Activated T-cell treated with anti-CD3 and anti-CD28 coated beads for 1 hour (primary cell): ENCODE measurements at regions not wholly inside any gene's neighbourhood (a gene's known extent, or its start where the extent isn't known, plus 50 kb on each side); places are given as distances from the start of the nearest gene placed in this dataset.

ENCODE experiments used
- DNase-seq: peaks from one replicate; pipeline ENCODE4 v3.0.0-alpha.2; 2020; ENCODE audit warnings: low read depth

GRCh38 chr17:79396696-79397095, 214.2 kb downstream of the RBFOX3 start:
- DNase-seq, result no peak

DNA sequence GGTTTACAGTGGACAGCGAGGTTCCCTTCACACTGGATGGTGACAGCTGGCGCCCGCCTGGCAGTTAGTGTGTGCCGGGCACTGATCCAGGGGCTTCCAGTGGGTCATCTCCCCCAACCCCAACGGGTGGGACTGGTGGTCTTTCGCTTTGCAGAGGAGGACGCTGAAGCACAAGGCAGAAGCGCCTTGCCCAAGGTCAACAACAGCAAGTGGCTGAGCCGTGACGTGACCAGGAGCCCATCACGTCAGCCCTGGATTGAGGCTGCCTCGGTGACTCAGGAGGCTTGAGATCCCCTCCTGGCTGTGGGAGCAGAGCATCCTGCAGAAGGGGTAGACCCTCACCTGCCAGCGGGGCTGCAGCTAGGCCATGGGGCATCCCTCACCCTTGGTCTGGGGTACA, 215.3 kb downstream of the RBFOX3 start:
- DNase-seq, result no peak

- no peak for DNase-seq
Measured at GRCh38 chr17:79395066-79395465, 215.8 kb downstream of the RBFOX3 start.

GRCh38 chr17:79393358-79394052, 217.3 kb downstream of the RBFOX3 start:
- peak; percentile 64 for DNase-seq

DNA sequence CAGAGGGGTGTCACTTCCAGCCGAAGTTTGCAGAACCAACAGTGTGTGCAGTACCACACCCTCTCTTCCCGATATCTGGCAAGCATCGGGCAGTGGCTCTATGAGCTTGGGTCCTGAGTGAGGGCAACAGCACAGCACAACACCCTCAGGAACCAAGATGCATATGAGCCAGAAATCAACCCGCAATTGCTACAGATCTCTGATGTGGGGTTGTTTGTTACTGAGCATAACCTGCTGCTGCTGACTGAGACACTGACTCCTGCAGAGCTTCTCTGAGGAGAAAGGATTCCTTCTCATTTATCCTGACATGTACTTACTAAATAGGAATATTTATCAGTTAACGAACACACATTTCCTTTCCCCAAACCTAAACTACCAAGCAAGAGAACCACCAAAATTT, 218.3 kb downstream of the RBFOX3 start:
- DNase-seq, result no peak

- DNase-seq, result peak; percentile 57
Measured at GRCh38 chr17:79391376-79392233, 219.2 kb downstream of the RBFOX3 start.

DNA sequence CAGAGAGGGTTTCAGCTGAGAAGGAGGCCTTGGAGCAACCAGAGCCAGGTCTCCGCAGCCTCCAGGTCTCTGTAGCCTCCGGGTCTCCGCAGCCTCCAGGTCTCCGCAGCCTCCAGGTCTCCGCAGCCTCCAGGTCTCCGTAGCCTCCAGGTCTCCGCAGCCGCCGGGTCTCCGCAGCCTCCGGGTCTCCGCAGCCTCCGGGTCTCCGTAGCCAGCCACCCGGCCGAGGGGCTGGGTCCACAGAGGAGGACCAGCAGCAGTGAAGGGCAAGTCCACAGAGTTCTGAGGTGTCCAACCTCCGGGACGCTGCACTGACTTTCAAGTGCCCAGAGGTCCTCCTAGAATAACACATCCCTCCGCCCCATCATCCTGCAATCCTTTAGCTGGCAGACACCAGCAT, 221.0 kb downstream of the RBFOX3 start:
- DNase-seq, result no peak

- DNase-seq, result no peak
Measured at GRCh38 chr17:79388556-79389295, 222.1 kb downstream of the RBFOX3 start.

GRCh38 chr17:79387783-79388182, 223.1 kb downstream of the RBFOX3 start:
- no peak for DNase-seq

GRCh38 chr17:79385962-79386563, 224.8 kb downstream of the RBFOX3 start:
- DNase-seq, result no peak

GRCh38 chr17:79382313-79382712, 228.5 kb downstream of the RBFOX3 start:
- DNase-seq, result no peak

DNA sequence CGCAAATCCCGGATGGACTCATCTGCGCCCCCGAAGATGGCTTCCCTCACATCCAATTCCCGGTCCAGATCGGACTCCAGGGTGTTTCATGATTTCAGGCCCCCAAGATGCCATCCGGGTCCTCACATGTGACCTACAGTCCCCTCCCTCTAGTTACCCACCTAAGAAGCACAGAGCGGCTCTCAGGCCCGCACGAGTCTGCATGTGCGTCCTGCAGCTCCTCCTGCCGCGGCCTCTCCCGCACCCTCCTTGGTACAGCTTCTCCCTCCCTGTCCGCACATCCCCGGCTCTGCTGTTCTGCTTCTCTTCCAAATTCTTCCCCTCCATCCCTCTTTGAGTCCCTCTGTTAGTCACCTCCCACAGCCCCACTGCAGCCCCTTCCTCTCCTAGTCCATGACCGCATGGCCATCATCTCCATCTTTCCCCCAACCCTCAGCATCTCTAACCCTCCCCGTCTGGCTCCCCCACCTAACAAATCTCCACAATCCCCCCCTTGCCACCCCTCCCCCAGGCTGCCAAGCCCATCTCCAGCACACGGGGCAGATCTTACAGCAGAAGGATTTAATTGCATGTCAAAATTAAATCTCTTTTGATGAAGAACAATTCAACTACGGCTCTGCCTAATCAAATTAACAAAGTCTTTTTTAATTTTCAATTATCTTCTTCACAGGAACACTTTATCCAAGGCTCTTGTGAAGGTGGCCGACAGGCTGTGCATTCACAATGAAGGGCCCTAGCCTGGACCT, 231.0 kb downstream of the RBFOX3 start:
- DNase-seq, result no peak

DNA sequence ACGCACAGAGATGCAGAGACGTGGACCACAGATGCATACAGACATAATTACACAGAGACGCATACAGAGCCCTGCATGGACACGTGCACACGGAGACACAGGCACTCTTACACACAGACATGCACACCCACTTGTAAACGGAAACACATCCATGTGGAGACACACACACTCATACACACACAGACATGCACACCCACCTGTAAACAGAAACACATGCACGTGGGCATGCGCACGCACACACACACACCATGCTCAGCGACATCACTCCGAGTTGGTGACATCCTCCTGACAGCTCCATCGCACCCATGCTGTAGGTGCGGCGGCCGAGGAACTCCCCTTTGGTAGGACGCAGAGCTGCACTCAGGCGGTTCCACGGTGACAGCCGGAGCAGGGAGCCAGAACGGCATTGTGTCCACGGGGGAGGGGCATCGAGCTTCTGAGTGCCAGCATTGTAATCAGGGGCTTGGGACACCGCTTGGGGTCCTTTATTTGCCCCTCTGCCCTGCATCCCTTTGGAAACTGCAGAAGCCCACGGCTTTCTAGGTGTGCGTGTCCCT, 233.5 kb downstream of the RBFOX3 start:
- DNase-seq, result no peak

- no peak for DNase-seq
Measured at GRCh38 chr17:79374807-79375206, 236.0 kb downstream of the RBFOX3 start.

DNA sequence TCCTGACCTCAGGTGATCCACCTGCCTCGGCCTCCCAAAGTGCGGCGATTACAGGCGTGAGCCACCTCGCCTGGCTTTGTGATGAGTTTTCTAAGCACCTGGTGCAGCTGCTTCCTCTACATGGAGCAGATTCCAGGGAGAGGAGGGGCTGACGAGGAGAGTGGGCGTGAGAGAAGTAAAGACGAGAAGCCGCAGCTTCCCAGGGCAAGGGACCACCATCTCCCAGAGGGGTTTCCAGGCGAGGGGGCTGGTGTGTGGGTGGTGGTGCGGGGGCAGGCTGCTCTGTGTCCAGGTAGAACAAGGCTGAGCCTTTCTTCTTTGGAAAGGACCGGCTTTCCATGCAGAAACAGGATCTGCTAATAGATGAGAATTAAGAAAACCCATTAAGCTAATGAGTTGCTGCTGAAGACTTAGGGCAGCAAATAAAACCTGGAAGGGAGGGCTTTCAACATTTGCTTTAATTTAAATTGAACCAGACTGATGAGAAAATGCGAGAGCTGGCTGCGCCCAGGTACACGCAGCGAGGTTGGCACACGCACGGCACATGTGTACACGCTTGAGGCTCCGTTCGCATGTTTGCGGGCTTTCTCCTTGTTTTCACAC, 236.7 kb downstream of the RBFOX3 start:
- no peak for DNase-seq

DNA sequence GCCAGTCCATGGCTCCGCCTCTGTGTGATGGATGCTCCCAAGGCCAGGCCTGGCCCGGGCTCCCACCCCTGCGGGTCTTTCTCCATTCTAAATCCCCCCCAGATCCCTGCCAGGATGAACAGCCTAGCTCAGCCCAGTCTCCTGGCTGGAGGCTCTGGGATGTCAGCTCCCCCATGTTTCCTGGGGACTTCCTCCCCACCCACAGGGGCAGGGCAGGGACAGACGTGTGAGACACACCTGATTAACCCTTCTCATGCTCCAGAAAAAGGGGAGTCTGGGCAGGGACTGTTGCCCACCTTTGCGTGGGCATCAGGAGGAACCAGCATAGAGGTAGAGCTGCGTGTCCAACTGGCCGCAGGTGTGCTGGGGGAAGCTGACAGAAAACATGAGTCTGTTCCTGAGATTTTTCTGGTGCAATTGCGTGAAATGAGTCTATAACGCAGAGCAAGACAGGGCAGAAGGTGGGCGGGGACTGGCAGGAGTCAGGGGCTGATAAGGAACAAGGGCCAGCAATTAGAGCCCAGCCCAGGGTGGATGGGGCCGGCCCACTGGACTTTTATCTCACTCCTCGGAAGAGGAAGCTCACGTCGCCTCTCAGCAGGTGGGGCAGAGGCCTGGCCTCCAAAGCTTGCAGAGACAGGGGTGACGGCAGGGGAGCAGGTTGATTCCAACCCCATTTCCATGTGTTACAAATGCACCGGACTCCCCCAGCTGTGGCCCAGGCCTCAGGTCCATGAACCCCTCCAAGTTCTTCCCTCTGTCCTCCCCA, 238.2 kb downstream of the RBFOX3 start:
- no peak for DNase-seq

- no peak for DNase-seq
Measured at GRCh38 chr17:79371984-79372383, 238.9 kb downstream of the RBFOX3 start.

DNA sequence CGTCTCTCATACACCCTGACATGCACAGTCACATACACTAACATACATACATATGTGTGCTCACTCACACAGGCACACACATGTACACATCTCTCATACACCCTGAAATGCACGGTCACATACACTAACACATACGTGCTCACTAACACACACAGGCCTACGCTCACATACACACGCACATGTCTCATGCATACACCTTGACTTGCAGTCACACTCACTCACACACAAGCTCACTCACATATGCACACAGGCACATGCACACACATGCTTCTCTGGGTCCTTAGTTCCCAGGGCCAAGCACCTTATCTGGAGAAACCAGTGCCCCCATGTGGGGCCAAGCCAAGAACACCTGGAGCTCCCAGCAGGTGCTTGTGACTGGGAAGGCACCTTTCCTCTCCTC, 240.3 kb downstream of the RBFOX3 start:
- DNase-seq, result no peak

GRCh38 chr17:79370126-79370525, 240.7 kb downstream of the RBFOX3 start:
- no peak for DNase-seq

DNA sequence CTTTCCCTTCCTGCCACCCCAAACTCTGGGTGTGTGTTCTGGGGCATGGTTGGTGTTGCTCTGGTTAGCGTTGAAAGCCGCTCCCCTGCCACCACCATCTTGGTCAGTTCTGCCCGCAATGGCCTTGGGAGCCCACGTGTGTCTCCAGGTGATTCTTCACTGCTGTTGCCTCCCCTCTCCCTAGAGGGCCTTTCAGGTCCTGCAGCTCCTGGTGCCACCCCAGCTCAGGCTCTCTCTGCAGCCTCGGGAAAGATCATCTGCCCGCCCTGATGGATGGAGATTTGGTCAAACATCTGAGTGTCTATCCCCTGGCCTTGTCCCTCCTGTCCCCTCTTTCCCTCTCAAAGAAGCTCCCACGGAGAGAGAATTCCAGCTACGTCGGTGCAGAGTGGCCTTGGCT, 241.3 kb downstream of the RBFOX3 start:
- no peak for DNase-seq
